ENCODE measurements at regions not wholly inside any gene's neighbourhood (a gene's known extent, or its start where the extent isn't known, plus 50 kb on each side); places are given as distances from the start of the nearest gene placed in this dataset.
A peak's percentile ranks its signal among the peaks of the same experiment; 100 is the strongest.
"Not testable (repeated sequence)": the region's sequence is repeated elsewhere in the genome, so short reads cannot be mapped to it uniquely, and the experiment has no call there.

DNA sequence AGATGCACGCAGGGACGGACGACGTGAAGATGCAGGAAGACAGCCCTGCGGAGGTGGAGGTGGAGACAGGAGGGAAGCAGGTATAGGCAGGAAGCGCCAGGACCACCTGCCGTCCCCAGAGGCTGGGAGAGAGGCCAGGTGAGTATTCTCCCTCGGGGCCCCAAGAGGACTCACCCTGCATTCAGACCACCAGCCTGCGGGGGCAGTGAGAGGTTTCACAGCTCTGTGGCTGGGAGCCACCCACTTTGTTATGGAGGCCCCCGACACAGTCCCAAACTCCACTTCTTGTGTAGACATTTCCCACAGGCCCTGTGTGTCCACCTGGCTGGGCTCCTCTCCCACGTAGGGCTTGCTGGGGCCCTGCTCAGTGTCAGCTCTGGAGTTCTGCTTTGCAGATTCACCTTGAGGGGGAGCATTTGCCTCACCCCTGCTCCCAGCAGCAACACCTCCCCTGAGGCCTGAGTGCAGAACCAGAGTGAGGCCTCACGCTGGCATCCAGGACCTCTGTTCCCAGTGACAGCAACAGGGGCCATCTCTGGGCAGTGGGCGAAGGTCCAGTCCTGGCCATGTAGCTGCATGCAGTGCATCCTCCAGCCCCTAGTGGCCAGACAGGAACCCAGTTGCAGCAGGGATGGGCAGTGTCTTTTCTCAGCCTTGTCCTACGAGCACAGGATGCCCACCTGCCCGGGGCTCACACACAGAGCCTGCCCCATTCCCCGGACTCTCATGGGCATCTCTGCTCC is 119.4 kb upstream of the IQSEC1 start:
- no peak for DNase-seq

DNA sequence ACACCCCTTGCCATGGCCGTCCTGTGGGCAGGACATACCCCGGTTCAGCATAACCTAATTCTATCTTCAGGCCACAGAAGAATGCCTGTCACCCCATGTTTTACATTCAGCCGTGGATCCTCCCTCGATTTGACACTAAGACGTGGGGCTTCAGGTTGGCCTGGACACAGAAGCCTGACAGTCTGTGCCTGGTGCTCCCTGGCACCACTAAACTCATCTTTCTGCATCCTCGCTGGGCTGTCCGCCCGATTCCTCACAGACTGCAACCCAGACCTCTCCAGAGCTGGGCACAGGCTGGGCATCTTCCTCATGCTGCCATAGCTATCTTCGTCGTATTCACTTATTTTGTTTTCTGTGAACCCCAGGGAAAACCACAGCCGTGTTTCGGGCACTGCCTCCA is 117.8 kb upstream of the IQSEC1 start:
- DNase-seq = no peak

DNA sequence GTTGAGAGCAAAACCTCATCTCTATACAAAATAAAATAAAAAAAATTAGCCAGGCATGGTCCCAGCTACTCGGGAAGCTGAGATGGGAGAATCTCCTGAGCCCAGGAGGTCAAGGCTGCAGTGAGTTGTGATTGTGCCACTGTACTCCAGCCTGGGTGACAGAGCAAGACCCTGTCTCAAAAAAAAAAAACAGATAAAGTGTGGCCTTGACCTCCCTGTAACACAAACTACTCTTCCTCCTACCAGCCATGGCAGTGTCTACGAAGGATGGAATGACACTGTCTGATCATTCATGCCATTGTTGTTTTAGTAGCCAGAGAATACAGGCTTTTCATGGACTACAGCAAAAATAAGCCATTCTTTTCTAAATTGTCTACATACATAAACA is 117.1 kb upstream of the IQSEC1 start:
- no peak for DNase-seq

- DNase-seq = peak; percentile 48
These were observed 116.6 kb upstream of the IQSEC1 start for GRCh38 chr3:13189639-13190377.

DNA sequence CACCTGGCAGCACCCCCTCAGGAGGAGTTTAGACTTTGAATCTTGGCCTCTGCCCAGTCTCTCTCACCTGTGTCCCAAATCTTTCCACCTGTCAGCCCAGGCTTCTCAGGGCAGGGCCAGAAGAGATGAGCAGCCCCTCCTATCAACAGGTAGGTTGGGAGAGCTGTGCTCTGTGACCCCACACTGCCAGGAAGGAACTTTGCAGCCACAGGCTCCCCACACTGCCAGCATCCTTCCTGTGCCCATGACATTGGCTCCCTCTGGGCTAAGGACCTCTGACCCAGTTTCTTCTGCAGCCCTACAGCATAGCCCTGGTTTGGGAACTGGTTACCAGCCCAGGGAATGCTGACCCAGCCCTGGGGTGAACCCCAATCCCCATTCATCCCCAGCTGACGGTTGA is 115.7 kb upstream of the IQSEC1 start:
- no peak for DNase-seq

GRCh38 chr3:13188181-13188779 is 115.1 kb upstream of the IQSEC1 start:
- no peak for DNase-seq

DNA sequence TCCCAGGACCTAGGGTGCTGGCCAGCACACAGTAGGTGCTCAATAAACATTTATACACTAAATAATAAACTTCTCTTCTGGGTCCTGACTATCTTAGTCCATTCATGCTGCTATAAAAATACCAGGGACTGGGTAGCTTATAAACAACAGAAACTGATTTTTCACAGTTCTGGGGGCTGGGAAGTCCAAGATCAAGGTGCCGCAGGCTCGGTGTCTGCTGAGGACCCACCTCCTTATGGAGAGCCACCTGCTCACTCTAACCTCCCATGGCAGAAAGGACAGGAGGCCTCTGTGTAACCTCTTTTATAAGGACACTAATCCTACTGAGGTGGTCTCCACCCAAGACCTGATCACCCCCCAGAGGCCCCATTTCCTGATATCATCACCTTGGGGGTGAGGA is 114.4 kb upstream of the IQSEC1 start:
- DNase-seq = no peak

DNA sequence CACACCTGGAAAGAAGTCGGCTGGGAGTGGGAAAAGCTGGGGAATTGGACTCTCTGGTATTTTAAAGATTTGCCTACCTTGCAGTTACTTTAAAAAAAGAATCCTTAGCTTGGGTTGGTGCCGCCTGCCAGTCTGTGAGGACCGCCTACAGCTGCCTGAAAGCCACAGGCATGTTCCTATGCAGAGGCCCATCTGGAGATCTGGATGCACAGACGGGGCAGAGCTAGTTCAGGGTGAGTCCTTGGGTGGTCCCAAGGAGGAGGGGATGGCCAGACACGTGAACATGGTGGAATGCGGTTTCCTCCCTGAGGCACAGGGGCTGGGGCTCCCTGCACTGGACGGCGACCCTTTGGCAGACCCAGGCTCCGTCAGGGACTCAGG is 113.2 kb upstream of the IQSEC1 start:
- DNase-seq = no peak

GRCh38 chr3:13185737-13186434 is 112.7 kb upstream of the IQSEC1 start:
- no peak for DNase-seq

DNA sequence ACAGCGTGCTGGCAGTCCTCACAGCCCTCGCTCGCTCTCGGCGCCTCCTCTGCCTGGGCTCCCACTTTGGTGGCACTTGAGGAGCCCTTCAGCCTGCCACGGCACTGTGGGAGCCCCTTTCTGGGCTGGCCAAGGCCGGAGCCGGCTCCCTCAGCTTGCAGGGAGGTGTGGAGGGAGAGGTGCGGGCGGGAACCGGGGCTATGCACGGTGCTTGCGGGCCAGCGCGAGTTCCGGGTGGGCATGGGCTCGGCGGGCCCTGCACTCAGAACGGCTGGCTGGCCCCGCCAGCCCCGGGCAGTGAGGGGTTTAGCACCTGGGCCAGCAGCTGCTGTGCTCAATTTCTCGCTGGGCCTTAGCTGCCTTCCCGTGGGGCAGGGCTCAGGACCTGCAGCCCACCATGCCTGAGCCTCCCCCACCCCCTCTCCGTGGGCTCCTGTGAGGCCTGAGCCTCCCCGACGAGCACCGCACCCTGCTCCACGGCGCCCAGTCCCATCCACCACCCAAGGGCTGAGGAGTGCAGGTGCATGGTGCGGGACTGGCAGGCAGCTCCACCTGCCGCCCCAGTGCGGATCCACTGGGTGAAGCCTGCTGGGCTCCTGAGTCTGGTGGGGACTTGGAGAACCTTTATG is 106.5 kb upstream of the IQSEC1 start:
- DNase-seq = not testable (repeated sequence)

DNA sequence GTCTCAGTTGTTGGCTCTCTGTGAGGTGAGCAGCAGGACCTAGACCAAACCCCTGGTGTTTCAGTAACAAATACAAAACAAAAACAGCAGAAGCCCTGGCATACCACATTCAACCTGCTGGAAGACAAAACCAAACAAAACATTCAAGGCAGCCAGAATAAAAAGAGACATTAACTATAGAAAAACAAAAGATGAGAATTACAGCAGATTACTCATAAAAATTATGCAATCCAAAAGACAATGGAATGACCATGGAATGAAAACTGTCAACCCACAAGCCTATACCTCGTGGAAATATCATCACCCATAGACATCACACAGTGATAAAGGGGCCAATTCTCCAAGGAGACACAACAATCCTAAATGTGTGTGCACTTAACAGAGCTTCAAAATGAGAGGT is 106.0 kb upstream of the IQSEC1 start:
- no peak for DNase-seq

DNA sequence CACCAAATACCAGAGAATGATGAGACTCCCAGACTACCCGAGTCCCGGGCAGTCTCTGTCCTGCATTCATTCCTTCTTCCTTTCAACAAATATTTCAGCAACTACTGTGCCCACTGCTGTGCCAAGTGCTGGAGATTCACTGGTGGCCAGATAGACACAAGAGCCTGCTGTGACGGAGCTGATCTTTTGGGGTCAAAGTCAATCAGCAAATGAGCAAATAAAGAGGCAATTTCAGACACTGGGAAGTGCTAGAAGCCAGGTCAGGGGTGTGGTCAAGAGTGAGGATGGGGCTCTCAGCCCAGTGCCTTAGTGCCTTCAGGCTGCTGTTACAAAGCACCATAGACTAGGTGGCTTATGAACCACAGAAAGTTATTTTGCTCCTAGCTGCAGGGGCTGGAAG is 104.9 kb upstream of the IQSEC1 start:
- DNase-seq = no peak

DNA sequence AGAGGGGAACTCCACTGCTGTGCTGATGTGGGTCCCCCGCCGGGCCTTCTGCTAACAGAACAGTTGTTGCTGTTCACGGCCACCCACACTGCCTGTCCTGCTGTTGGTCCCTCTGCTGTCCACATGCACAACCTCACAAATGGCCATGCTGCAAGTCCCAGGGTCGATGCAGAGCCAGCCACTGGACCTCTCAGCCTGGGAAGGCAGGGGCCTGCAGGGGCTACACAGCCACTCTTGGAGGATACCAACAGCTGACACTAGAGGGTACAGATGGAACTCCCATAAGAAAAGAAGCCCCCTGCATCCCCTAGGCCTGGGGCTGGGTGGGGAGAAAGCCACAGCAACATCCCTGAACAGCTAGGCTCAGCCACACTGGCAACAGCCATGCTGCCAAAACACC is 104.4 kb upstream of the IQSEC1 start:
- DNase-seq = no peak

- DNase-seq = no peak
These were observed 104.0 kb upstream of the IQSEC1 start for GRCh38 chr3:13177236-13177635.

DNA sequence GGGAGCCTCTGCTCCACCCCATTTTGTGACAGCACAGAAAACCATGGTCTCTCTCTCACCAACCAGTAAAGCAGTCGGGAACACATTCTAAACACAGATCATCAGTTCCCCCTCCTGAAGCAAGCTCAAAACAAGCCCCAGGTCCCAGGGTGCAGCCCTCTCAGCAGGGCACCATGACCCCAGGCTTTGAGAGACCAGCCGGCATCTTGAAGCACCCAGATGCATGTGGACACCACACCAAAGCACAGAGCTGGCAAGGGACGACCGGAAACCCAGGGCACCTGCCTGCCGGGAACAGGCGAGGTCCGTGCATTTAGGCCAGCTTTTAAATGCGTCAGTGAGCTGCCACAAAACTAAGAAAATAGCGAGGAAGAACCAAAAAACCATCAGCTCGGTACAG is 103.2 kb upstream of the IQSEC1 start:
- no peak for DNase-seq

DNA sequence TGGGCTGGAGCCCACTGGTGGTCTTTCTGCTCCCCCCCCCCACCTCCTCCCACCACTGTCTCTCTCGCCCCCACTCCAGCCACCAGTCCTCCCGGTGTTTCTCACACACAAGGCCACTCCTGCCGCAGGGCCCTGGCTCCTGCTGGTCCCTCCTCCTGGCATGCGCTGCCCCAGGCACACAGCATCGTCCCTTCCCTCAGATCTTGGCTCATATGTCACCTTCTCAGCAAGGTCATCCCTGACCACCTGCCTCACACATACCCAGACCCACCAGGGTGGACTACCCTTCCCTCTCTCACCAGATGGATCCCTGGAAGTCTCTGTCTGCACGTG is 101.5 kb upstream of the IQSEC1 start:
- no peak for DNase-seq

DNA sequence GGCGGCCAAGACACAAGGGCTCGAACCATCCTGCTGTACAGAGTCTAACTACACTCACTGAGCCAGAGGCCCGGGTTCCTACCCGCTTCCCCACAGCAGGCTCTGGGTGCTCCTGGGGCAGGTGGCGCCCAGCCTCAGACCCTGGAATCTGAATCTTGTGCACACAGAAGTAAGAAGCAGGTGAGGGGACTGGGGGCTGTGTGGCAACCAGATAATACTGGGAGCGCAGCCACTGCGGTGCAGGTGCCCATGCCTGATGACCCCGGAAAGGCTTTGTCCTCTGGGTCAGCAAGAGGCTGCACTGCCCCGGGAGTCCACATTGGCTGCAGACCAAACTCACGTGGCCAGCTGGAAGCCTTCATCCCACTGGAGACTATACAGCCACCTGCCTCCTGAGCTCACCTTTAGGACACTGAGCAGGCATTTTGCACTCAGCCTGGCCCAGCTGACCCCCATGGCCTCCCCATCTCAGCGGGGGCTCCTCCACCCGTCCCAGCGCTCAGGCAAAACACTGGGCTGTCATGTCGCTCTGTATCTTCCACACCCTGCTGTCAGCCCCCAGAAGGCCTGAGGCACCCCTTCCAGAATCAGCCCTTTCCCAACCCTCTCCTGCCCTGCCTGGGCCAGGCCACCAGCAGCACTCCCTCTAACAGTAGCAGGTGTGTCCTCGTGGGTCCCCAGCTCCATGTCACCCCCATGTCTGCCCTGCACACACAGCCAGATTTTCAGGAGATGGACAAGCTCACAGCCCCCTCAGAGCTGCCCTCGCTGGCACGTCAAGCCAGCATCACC is 101.0 kb upstream of the IQSEC1 start:
- no peak for DNase-seq

DNA sequence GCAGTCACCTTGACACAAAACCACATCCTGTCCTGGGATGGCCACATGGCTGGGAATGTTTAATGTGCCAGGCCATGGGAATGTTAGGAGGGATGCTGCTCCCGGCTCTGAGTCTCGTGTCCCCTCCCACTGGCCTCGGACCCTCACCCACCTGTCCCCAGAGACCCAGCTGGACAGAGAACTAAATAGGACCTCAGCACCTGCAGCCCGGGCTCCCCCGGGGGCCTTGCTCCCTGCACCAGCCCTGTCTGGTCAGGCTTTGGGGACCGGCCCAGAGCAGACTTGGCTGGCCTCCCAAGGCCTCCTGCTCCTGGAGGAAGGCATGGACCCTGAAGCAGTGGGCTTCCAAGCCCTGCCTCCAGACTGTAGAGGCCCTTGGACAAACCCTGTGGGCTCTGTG is 100.0 kb upstream of the IQSEC1 start:
- DNase-seq = no peak

DNA sequence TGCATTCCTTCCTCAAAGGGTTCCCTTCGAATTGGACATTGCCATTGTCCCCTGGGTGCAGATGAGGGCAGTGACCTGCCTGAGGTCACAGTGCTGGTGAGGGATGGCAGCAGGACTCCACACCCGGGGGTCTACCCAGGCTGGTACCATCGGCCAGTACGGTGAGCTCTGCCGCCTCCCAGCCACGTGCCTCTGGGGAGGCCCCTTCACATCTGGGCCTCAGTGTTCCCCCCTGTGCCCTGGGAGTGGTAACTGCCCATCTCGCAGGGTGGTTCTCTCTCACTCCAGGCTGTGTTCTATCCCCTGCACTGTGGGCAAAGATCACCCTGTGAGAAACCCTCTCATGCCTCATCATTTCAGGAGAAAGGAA is 99.4 kb upstream of the IQSEC1 start:
- no peak for DNase-seq

DNA sequence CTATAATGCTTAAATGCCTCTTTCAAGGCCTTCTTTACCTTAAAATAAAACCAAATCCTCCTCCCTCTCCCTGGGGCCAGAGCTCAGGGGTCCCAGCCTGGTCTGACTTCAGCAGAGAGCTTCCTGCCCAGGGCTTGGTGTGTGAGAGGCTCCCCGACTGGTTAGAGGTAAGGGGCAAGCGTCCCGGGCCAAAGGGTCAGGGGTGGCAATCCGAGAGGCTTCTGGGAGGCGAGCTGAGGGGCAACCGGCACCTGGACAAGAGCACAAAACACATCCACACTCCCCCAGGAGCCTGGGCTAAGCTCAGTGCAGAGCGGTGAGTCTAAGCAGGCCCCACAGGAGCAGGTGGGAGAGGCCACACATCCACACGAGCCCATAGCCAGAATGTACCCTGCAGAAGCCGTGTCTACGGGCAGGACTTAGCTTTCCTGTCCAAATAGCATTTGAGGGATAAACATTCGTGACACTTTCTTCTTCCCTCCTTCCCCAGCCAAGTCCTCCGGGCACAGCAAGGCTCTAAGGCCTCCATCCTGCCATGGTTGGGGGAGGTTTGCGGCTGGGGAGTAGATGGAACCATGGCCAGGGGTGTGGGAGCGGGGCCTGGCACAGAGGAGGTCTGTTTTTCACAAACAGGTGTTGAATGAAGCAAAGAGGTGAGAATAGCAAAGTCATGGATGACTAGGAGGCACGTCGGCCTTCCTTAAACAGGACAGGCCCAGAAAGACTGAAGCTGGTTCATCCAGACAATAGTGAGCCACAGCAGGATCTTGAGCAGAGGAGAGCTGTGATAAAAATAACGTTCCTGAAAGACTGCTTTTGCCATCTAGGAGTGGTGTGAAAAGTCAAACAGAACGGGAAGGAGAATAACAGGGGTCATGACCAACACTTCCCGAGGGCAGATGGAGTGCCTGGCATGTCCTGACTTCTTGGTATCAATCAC is 98.7 kb upstream of the IQSEC1 start:
- DNase-seq = no peak

DNA sequence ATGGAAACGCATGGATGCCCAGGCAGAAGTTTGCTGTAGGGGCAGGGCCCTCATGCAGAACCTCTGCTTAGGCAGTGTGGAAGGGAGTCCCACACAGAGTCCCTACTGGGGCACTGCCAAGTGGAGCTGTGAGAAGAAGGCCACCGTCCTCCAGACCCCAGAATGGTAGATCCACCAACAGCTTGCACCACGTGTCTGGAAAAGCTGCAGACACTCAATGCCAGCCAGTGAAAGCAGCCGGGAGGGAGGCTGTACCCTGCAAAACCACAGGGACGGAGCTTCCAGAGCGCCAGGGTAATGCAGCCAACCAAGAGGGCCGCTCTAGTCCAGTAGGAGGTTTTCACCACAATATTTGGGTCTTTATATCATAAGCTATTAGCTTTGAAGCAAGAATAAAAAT is 97.1 kb upstream of the IQSEC1 start:
- no peak for DNase-seq

Data from CD4-positive, alpha-beta T cell treated with Interferon gamma for 1 hour (primary cell).